MM.1S (cell line): ENCODE measurements at regions not wholly inside any gene's neighbourhood (a gene's known extent, or its start where the extent isn't known, plus 50 kb on each side); places are given as distances from the start of the nearest gene placed in this dataset.

Experiments
- DNase-seq: peaks from one replicate; pipeline ENCODE4 v3.0.0-alpha.2; 2015
- H2AFZ ChIP-seq: fragments of 300-600 bp; sonication (generic); 2 replicates; pipeline ENCODE4 v1.6.0; 2016; ENCODE audit warnings: antibody characterized with exemption, low read length
- H3F3A ChIP-seq: fragments of 300-600 bp; sonication (generic); 2 replicates; pipeline ENCODE4 v1.6.1; 2016; ENCODE audit warnings: mild to moderate bottlenecking, antibody characterized with exemption, low read length, moderate library complexity, mixed read lengths; ENCODE audit not compliant: insufficient read depth
- H3K27ac ChIP-seq: fragments of 300-600 bp; sonication (generic); 2 replicates; pipeline ENCODE4 v1.5.1; 2016; ENCODE audit warnings: mild to moderate bottlenecking, low read length
- H3K27me3 ChIP-seq: fragments of 300-600 bp; sonication (generic); replicated peaks from 2 replicates; pipeline ENCODE4 v1.6.0; 2016; ENCODE audit warnings: low read length; ENCODE audit not compliant: insufficient read depth
- H3K36me3 ChIP-seq: fragments of 300-600 bp; sonication (generic); replicated peaks from 2 replicates; pipeline ENCODE4 v1.6.1; 2016; ENCODE audit warnings: mild to moderate bottlenecking, low read length, mixed read lengths; ENCODE audit not compliant: insufficient read depth
- H3K4me1 ChIP-seq: fragments of 300-600 bp; sonication (generic); 2 replicates; pipeline ENCODE4 v1.6.1; 2016; ENCODE audit warnings: low read length, mixed read lengths
- H3K4me2 ChIP-seq: fragments of 300-600 bp; sonication (generic); 2 replicates; pipeline ENCODE4 v1.6.0; 2016; ENCODE audit warnings: low read depth, low read length
- H3K4me3 ChIP-seq: fragments of 300-600 bp; sonication (generic); 2 replicates; pipeline ENCODE4 v1.5.1; 2016; ENCODE audit warnings: low read length, mixed read lengths
- H3K79me2 ChIP-seq: fragments of 300-600 bp; sonication (generic); 2 replicates; pipeline ENCODE4 v1.6.1; 2016; ENCODE audit warnings: mixed run types, low read length, mixed read lengths
- H3K9ac ChIP-seq: fragments of 300-600 bp; sonication (generic); 2 replicates; pipeline ENCODE4 v1.6.1; 2016; ENCODE audit warnings: low read length, mixed read lengths
- H3K9me2 ChIP-seq: fragments of 300-600 bp; sonication (generic); replicated peaks from 2 replicates; pipeline ENCODE4 v1.6.1; 2016; ENCODE audit warnings: mild to moderate bottlenecking, low read length, mixed read lengths; ENCODE audit not compliant: insufficient read depth
- H3K9me3 ChIP-seq: fragments of 300-600 bp; sonication (generic); replicated peaks from 2 replicates; pipeline ENCODE4 v1.6.1; 2016; ENCODE audit warnings: mild to moderate bottlenecking, low read length, mixed read lengths; ENCODE audit not compliant: insufficient read depth
- H4K20me1 ChIP-seq: fragments of 300-600 bp; sonication (generic); 2 replicates; pipeline ENCODE4 v1.6.1; 2016; ENCODE audit warnings: mild to moderate bottlenecking, low read length, moderate library complexity, mixed read lengths; ENCODE audit not compliant: insufficient read depth
- CTCF ChIP-seq: fragments of 300-600 bp; sonication (generic); IDR thresholded peaks from 2 replicates; pipeline ENCODE4 v1.5.1; 2016; ENCODE audit warnings: antibody characterized with exemption, low read length, mixed read lengths
- EZH2 ChIP-seq: fragments of 300-600 bp; sonication (generic); optimal IDR thresholded peaks from 2 replicates; pipeline ENCODE3; 2017; ENCODE audit warnings: low read depth, mild to moderate bottlenecking, antibody characterized with exemption, low read length, mixed read lengths
- EZH2phosphoT487 ChIP-seq: fragments of 300-600 bp; sonication (generic); IDR thresholded peaks from 2 replicates; pipeline ENCODE4 v1.6.1; 2018; ENCODE audit warnings: antibody characterized with exemption, low read length

GRCh38 chr4:41363384-41363981, 106.8 kb downstream of the UCHL1 start:
- H3K9ac ChIP-seq = no peak overlapping the region
- no peaks in the 10 kb centered on the region for H3F3A ChIP-seq
- no peaks in the 10 kb centered on the region for H3K4me1 ChIP-seq
- H4K20me1 ChIP-seq = no peaks in the 10 kb centered on the region
- no peaks in the 10 kb centered on the region for H3K9me2 ChIP-seq
- no peak overlapping the region for H3K27ac ChIP-seq
- H2AFZ ChIP-seq = no peak overlapping the region
- no peaks in the 10 kb centered on the region for H3K27me3 ChIP-seq
- TF ChIP-seq EZH2 (no peak), EZH2phosphoT487 (no peak), CTCF (no peak)
- no peak overlapping the region for H3K4me2 ChIP-seq
- no peaks in the 10 kb centered on the region for H3K9me3 ChIP-seq
- no peaks in the 10 kb centered on the region for H3K36me3 ChIP-seq
- DNase-seq = no peak
- no peak overlapping the region for H3K4me3 ChIP-seq
- H3K79me2 ChIP-seq = no peaks in the 10 kb centered on the region

GRCh38 chr4:41364876-41365275, 108.1 kb downstream of the UCHL1 start:
- Histone ChIP-seq H3F3A (no peaks in the 10 kb centered on the region), H3K9ac (no peak overlapping the region), H3K4me3 (no peak overlapping the region), H3K4me2 (no peak overlapping the region), H3K27ac (no peak overlapping the region), H2AFZ (no peak overlapping the region), H3K9me2 (no peaks in the 10 kb centered on the region), H4K20me1 (no peaks in the 10 kb centered on the region), H3K4me1 (no peaks in the 10 kb centered on the region), H3K79me2 (no peaks in the 10 kb centered on the region), H3K36me3 (no peaks in the 10 kb centered on the region), H3K9me3 (no peaks in the 10 kb centered on the region), H3K27me3 (no peaks in the 10 kb centered on the region)
- DNase-seq = no peak
- TF ChIP-seq EZH2 (no peak), EZH2phosphoT487 (no peak), CTCF (no peak)

GRCh38 chr4:41365681-41366080, 109.0 kb downstream of the UCHL1 start:
- H3K9me3 ChIP-seq = no peaks in the 10 kb centered on the region
- H3K9ac ChIP-seq = no peak overlapping the region
- no peak for DNase-seq
- H4K20me1 ChIP-seq = no peaks in the 10 kb centered on the region
- H3K9me2 ChIP-seq = no peaks in the 10 kb centered on the region
- no peaks in the 10 kb centered on the region for H3K4me1 ChIP-seq
- H3K4me2 ChIP-seq = no peak overlapping the region
- H2AFZ ChIP-seq = no peak overlapping the region
- H3K4me3 ChIP-seq = no peak overlapping the region
- TF ChIP-seq CTCF (no peak), EZH2 (no peak), EZH2phosphoT487 (no peak)
- no peaks in the 10 kb centered on the region for H3K79me2 ChIP-seq
- H3F3A ChIP-seq = no peaks in the 10 kb centered on the region
- no peaks in the 10 kb centered on the region for H3K36me3 ChIP-seq
- H3K27me3 ChIP-seq = no peaks in the 10 kb centered on the region
- no peak overlapping the region for H3K27ac ChIP-seq
